ENCODE measurements at regions not wholly inside any gene's neighbourhood (a gene's known extent, or its start where the extent isn't known, plus 50 kb on each side); places are given as distances from the start of the nearest gene placed in this dataset.

DNA sequence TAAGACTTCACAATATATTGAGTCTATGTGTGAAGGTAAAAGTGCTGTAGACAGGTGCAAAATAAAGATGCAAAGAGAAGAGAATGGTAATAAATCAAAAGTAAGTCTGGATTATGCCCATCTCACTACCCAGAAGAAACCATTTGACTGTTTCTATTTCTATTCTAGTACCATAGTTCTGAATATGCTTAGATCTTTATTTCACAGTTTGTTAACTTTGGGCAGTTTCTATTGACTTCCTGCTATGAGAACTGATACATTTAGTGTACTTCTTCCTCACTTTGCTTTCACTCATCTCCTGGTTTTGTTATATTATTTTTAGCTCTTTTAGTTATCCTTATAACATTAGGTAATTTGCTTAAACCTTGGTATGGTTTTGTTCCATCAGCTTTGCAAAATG, 94.9 kb downstream of the HS1BP3 start:
- no peak overlapping the region for H3K4ac ChIP-seq (replicated peaks; ENCODE audit: insufficient read length, low read depth, low read length)
- no peaks in the 10 kb centered on the region; a peak in 1 of 7 replicates for H3K27me3 ChIP-seq (replicated peaks in 1 of 4; ENCODE audit: control insufficient read depth in 3 of 4, extremely low read depth in 1 of 4, insufficient read depth in 3 of 4, low read length in 3 of 4)
- H4K8ac ChIP-seq (ENCODE audit: extremely low read depth, insufficient read depth, low read length): no peak overlapping the region
- H2BK120ac ChIP-seq (replicated peaks; ENCODE audit: low read depth, low read length): no peak overlapping the region
- no peak overlapping the region for H3K4me3 ChIP-seq (ENCODE audit: extremely low read depth in 1 of 4, insufficient read depth in 2 of 4, low read depth in 3 of 4, low read length in 4 of 4)
- H3K56ac ChIP-seq (replicated peaks; ENCODE audit: insufficient read length, low read depth, low read length): no peak overlapping the region
- H4K5ac ChIP-seq (ENCODE audit: insufficient read length, low read depth, low read length): no peak overlapping the region
- FAIRE-seq: no peak
- no peak overlapping the region for H3K14ac ChIP-seq (ENCODE audit: insufficient read length)
- H3K9ac ChIP-seq (replicated peaks in 1 of 4; ENCODE audit: extremely low read depth in 1 of 4, low read depth in 3 of 4, low read length in 3 of 4): no peak overlapping the region
- TF ChIP-seq FOSL1 (IDR thresholded peaks at IDR 0.05; ENCODE audit: insufficient read depth, low read depth, low read length) (no peak), ZNF274 (IDR thresholded peaks at IDR 0.05; ENCODE audit: borderline replicate concordance, extremely low read depth, low read length) (no peak), CHD1 (IDR thresholded peaks at IDR 0.05; ENCODE audit: low read depth, low read length) (no peak), EZH2 (IDR thresholded peaks at IDR 0.05; ENCODE audit: low read depth, low read length, severe bottlenecking) (no peak), HDAC6 (IDR thresholded peaks at IDR 0.05; ENCODE audit: low read depth, low read length) (no peak), SIX5 (IDR thresholded peaks at IDR 0.05; ENCODE audit: low read depth, low read length) (no peak), TAF1 (IDR thresholded peaks at IDR 0.05; ENCODE audit: low read depth, low read length) (no peak), POLR2AphosphoS5 (IDR thresholded peaks at IDR 0.05; ENCODE audit: low read depth, low read length) (no peak), GABPA (IDR thresholded peaks at IDR 0.05; ENCODE audit: borderline replicate concordance, insufficient read depth, low read length) (no peak), SRF (IDR thresholded peaks at IDR 0.05; ENCODE audit: low read depth, low read length) (no peak), SUZ12 (IDR thresholded peaks at IDR 0.05; ENCODE audit: low read length) (no peak)
- TF ChIP-seq, protein P1, sequence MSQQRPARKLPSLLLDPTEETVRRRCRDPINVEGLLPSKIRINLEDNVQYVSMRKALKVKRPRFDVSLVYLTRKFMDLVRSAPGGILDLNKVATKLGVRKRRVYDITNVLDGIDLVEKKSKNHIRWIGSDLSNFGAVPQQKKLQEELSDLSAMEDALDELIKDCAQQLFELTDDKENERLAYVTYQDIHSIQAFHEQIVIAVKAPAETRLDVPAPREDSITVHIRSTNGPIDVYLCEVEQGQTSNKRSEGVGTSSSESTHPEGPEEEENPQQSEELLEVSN (IDR thresholded peaks at IDR 0.05): no peak
- no peak overlapping the region for H4K91ac ChIP-seq (replicated peaks; ENCODE audit: insufficient read length, low read length)
- no peaks in the 10 kb centered on the region for H3K79me1 ChIP-seq (ENCODE audit: low read depth, low read length)
- H2AFZ ChIP-seq (ENCODE audit: low read length): no peak overlapping the region
- ChIA-PET CTCF (ENCODE audit: partially characterized antibody) (interaction anchor here (0.8 to 2.6 kb wide), 3 partner anchors 12 to 60 kb away, joined by 3 to 8 read pairs (median 4); no protein-coding TSS in a partner anchor), POLR2A (ENCODE audit: partially characterized antibody) (interaction anchor here (4.9 kb wide), 1 partner anchor 108 kb away, joined by 20 read pairs; the partner anchor contains the start of gene RHOB)
- H2BK20ac ChIP-seq (ENCODE audit: low read length): no peak overlapping the region
- H3K9me3 ChIP-seq (ENCODE audit: insufficient read depth in 2 of 2, low read depth in 1 of 2, low read length in 1 of 2): no peaks in the 10 kb centered on the region
- no peaks in the 10 kb centered on the region for H3K36me3 ChIP-seq (ENCODE audit: control insufficient read depth in 2 of 4, insufficient read depth in 4 of 4, low read length in 3 of 4)
- H3K23me2 ChIP-seq (ENCODE audit: low read depth, low read length): peaks cover 4% of the 10 kb centered on the region; the same call in 1 of the 2 replicates
- H3K4me2 ChIP-seq (ENCODE audit: insufficient read depth in 1 of 2, low read depth in 2 of 2, low read length in 2 of 2): no peak overlapping the region
- no peaks in the 10 kb centered on the region for H3K79me2 ChIP-seq (ENCODE audit: control insufficient read depth in 1 of 2, insufficient read depth in 2 of 2, low read length in 2 of 2)
- no peak overlapping the region for H2BK15ac ChIP-seq (ENCODE audit: low read length)
- no peak overlapping the region for H2BK5ac ChIP-seq (ENCODE audit: low read depth, low read length)
- no peak overlapping the region for H3K27ac ChIP-seq (ENCODE audit: low read depth, low read length)
- H2BK12ac ChIP-seq (ENCODE audit: low read depth, low read length): no peak overlapping the region
- H3K23ac ChIP-seq (ENCODE audit: insufficient read length): no peak overlapping the region
- no peak overlapping the region for H2AK5ac ChIP-seq (ENCODE audit: low read depth, low read length)
- H4K20me1 ChIP-seq (replicated peaks in 1 of 2; ENCODE audit: control insufficient read depth in 1 of 2, insufficient read depth in 2 of 2, low read length in 2 of 2): no peaks in the 10 kb centered on the region
- DNase-seq (ENCODE audit: low read depth in 1 of 2, low spot score in 2 of 2): no peak
- H3K4me1 ChIP-seq (replicated peaks in 1 of 4; ENCODE audit: control insufficient read depth in 3 of 4, insufficient read depth in 4 of 4, low read length in 3 of 4): peaks cover 0 to 15% (median 8%) of the 10 kb centered on the region in 4 experiments; a peak in 5 of 7 replicates
- H3K18ac ChIP-seq (ENCODE audit: extremely low read depth, low read length): no peak overlapping the region
